ENCODE measurements at regions not wholly inside any gene's neighbourhood (a gene's known extent, or its start where the extent isn't known, plus 50 kb on each side); places are given as distances from the start of the nearest gene placed in this dataset.

GRCh38 chr2:139000131-139000785, 220.1 kb upstream of the NXPH2 start:
- intact Hi-C loops (cut with DNase I), result no loop called here
- no peak for FAIRE-seq
- no peaks in the 10 kb centered on the region for H3K27me3 ChIP-seq
- no peak for ATAC-seq
- H3K4me3 ChIP-seq, result no peak overlapping the region
- H3K27ac ChIP-seq, result no peak overlapping the region
- no peaks in the 10 kb centered on the region for H3K4me1 ChIP-seq
- DNase-seq, result no peak
- H3K36me3 ChIP-seq, result no peaks in the 10 kb centered on the region
- WGBS, 2 donors, result 45 to 48% methylated on average over 6 of the region's 6 CpGs
- no peak for TF ChIP-seq CTCF (IDR thresholded peaks at IDR 0.05)
- H3K9me3 ChIP-seq, result no peaks in the 10 kb centered on the region

DNA sequence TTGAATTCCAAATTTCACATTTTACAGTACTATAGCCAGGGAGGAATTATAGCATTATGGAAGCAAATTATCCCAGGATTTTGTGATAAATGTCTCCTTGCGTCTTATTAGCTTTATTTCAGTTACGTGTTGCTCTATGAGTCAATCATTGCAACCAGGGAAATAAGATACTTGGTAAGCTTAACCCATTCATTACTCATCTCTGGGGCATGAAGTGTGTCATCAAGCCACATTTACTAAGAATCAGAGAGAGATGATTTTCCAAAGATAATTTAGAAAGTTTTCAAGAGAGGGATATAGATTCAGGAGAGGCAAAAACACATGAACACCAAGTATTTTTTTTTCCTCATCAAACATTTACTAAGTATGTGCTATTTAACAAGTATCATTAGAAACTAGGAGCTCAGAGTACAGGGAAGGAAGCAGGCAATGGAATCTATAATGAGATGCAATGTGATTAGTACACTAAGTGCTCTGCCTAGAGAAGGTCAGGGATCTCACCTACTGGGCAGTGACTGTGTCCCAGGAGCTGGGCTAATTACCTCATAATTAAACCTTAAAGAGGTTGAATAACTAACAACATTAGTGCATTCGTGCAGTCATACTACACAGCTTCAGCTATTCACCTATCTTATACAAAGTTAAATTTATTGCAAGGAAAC, 217.8 kb upstream of the NXPH2 start:
- H3K4me3 ChIP-seq, result no peak overlapping the region
- 38 to 45% methylated on average over 3 of the region's 3 CpGs for WGBS, 2 donors
- ATAC-seq (no peak), FAIRE-seq (no peak), DNase-seq (no peak)
- H3K27me3 ChIP-seq, result no peaks in the 10 kb centered on the region
- no peaks in the 10 kb centered on the region for H3K9me3 ChIP-seq
- H3K27ac ChIP-seq, result no peak overlapping the region
- H3K4me1 ChIP-seq, result no peaks in the 10 kb centered on the region
- intact Hi-C loops (cut with DNase I), result no loop called here
- no peak for TF ChIP-seq CTCF (IDR thresholded peaks at IDR 0.05)
- H3K36me3 ChIP-seq, result no peaks in the 10 kb centered on the region

DNA sequence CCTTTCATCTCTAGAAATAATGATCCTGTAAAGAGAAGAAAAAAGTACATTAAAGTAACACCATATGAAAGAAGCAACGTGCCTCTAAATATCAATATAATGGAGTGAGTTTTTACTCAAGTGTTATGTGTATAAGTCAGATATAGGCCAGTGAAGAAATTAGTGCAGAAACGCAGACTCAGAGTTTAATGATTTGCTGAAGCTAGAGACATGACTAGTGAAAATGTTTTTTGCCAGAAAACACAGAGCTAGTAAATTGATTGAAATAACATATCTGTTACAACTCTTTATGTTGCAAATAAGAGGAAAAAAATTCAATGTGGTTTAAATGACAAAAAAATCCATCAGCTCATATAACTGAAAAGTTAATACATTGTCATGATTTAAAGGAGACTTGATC, 217.2 kb upstream of the NXPH2 start:
- intact Hi-C loops (cut with DNase I), result no loop called here
- Histone ChIP-seq H3K9me3 (no peaks in the 10 kb centered on the region), H3K27ac (no peak overlapping the region), H3K4me3 (no peak overlapping the region), H3K4me1 (no peaks in the 10 kb centered on the region), H3K36me3 (no peaks in the 10 kb centered on the region), H3K27me3 (no peaks in the 10 kb centered on the region)
- no peak for ATAC-seq
- no peak for TF ChIP-seq CTCF (IDR thresholded peaks at IDR 0.05)
- FAIRE-seq, result no peak
- 26 to 38% methylated on average over 2 of the region's 2 CpGs for WGBS, 2 donors
- DNase-seq, result no peak

- TF ChIP-seq CTCF (IDR thresholded peaks at IDR 0.05), result no peak
- Histone ChIP-seq H3K4me3 (no peak overlapping the region), H3K27ac (no peak overlapping the region), H3K4me1 (no peaks in the 10 kb centered on the region), H3K9me3 (no peaks in the 10 kb centered on the region), H3K27me3 (no peaks in the 10 kb centered on the region), H3K36me3 (no peaks in the 10 kb centered on the region)
- FAIRE-seq (no peak), DNase-seq (no peak), ATAC-seq (no peak)
- intact Hi-C loops (cut with DNase I), result no loop called here
- WGBS, 2 donors, result 64 to 84% methylated on average over 1 of the region's 1 CpG
Measured at GRCh38 chr2:138994502-138994901, 214.3 kb upstream of the NXPH2 start.

DNA sequence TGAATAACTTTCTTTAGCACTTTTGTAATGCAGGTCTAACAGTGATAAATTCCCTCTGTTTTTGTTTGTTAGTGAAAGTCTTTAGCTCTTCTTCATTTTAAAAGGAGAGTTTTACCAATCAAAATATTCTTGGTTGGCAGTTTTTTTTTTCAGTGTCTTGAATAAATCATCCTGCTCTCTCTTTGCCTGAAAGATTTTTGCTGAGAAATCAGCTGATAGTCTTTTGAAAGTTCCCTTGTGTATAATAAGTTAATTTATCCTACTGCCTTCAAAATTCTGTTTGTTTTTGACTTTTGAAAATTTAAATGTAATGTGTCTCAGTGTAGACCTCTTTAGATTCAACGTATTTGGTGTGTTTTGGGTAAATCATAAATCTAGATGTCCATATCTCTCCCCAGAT, 205.7 kb upstream of the NXPH2 start:
- 46 to 49% methylated on average over 1 of the region's 1 CpG for WGBS, 2 donors
- H3K4me1 ChIP-seq, result no peaks in the 10 kb centered on the region
- no peak for FAIRE-seq

More for the DNA sequence above, 205.7 kb upstream of the NXPH2 start:
- DNase-seq, result no peak
- Histone ChIP-seq H3K27me3 (no peaks in the 10 kb centered on the region), H3K27ac (no peak overlapping the region), H3K36me3 (no peaks in the 10 kb centered on the region), H3K4me3 (no peak overlapping the region), H3K9me3 (no peaks in the 10 kb centered on the region)
- no peak for ATAC-seq
- intact Hi-C loops (cut with DNase I), result no loop called here
- no peak for TF ChIP-seq CTCF (IDR thresholded peaks at IDR 0.05)

Measured in pancreas (tissue), 10 donors.